ENCODE measurements at regions not wholly inside any gene's neighbourhood (a gene's known extent, or its start where the extent isn't known, plus 50 kb on each side); places are given as distances from the start of the nearest gene placed in this dataset.
A peak's percentile ranks its signal among the peaks of the same experiment; 100 is the strongest.

DNA sequence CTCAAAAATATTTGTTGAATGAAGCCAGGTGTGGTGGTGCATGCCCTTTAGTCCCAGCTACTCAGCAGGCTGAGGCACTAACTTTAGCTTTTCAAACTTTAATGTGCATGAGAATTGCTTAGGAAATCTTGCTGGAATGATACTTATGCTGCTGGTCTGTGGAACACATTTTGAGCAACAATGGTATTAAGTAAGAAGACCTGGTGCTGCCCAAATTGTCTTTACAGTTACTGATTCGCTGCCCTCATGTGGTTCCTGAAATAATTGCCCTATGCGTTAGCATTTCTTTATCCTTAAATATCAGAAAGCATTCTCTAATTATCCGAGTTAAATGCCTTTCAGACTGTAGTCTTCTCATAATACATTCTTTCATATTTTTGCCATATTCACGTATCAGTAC lies 76.0 kb upstream of the SESTD1 start:
- TF ChIP-seq, protein P1, sequence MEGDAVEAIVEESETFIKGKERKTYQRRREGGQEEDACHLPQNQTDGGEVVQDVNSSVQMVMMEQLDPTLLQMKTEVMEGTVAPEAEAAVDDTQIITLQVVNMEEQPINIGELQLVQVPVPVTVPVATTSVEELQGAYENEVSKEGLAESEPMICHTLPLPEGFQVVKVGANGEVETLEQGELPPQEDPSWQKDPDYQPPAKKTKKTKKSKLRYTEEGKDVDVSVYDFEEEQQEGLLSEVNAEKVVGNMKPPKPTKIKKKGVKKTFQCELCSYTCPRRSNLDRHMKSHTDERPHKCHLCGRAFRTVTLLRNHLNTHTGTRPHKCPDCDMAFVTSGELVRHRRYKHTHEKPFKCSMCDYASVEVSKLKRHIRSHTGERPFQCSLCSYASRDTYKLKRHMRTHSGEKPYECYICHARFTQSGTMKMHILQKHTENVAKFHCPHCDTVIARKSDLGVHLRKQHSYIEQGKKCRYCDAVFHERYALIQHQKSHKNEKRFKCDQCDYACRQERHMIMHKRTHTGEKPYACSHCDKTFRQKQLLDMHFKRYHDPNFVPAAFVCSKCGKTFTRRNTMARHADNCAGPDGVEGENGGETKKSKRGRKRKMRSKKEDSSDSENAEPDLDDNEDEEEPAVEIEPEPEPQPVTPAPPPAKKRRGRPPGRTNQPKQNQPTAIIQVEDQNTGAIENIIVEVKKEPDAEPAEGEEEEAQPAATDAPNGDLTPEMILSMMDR (IDR thresholded peaks at IDR 0.05; ENCODE audit: insufficient read depth, low read length, severe bottlenecking): peak; percentile 50
- H3K4me3 ChIP-seq (ENCODE audit: low read depth, low read length): no peak overlapping the region
- FAIRE-seq: no peak
- H3K27me3 ChIP-seq (ENCODE audit: control insufficient read depth, insufficient read depth, low read length): no peaks in the 10 kb centered on the region
- peak; percentile 50 for DNase-seq (ENCODE audit: low read depth)
- no peaks in the 10 kb centered on the region for H3K36me3 ChIP-seq (ENCODE audit: control insufficient read depth, insufficient read depth, low read length)

DNA sequence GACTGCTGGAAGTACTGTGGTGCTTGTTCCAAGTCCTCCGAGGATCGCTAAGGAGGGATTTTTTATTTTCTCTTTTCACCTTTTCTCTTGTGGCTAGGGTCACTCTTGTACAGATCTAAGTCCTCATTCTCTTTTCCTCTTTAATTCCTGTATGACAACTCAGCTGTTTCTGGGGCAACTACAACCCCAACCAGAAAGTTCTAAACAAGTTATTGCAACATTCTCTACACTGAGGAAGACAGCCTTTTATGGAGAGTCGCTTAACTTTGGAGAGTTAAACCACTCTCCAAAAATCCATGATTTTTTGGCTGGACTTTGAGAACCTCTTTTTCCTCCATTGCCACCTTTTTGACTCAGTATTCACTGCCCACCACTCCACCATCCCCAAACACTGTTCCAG lies 74.0 kb upstream of the SESTD1 start:
- Histone ChIP-seq H3K4me3 (ENCODE audit: low read depth, low read length) (no peak overlapping the region), H3K27me3 (ENCODE audit: control insufficient read depth, insufficient read depth, low read length) (no peaks in the 10 kb centered on the region), H3K36me3 (ENCODE audit: control insufficient read depth, insufficient read depth, low read length) (no peaks in the 10 kb centered on the region)
- DNase-seq (ENCODE audit: low read depth) (peak; percentile 15), FAIRE-seq (no peak)
- TF ChIP-seq, protein P1 (IDR thresholded peaks at IDR 0.05; ENCODE audit: insufficient read depth, low read length, severe bottlenecking): no peak

DNA sequence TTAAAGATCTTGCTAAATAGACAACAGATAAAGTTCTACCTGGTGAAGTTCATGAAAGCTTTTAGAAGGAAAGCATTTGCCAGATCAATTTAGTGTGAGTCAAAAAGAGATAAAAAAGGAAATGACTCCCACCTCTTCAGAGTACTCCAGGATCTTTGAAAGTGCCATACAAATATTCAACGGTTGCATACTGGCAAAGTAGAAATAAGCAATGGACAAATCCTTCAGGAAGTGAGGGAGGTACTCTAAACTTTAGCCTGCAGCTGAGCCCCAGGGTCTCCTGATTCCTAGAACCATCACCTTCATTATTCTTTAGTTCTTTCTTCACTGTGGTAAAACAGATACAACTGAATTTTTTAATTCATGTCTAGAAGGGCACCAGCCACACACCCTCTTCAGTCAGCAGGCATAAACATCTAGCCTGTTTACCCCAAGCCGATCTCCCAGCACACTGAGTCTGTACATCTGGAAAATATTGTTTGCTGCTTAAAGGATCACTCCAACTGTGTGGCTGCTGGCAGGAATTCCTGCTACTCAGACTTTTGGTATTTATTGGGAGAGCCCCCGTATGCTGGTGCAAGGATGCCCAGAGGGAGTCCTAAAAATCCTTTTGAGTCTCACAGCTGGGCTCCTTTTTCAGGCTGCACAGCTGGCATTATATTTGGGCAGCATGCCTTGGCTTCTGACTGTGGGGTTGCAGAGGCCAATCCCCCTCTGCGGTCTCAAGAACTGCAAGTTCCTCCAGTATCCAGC lies 72.3 kb upstream of the SESTD1 start:
- TF ChIP-seq, protein P1 (IDR thresholded peaks at IDR 0.05; ENCODE audit: insufficient read depth, low read length, severe bottlenecking): no peak
- Histone ChIP-seq H3K27me3 (ENCODE audit: control insufficient read depth, insufficient read depth, low read length) (no peaks in the 10 kb centered on the region), H3K4me3 (ENCODE audit: low read depth, low read length) (no peak overlapping the region), H3K36me3 (ENCODE audit: control insufficient read depth, insufficient read depth, low read length) (no peaks in the 10 kb centered on the region)
- FAIRE-seq (no peak), DNase-seq (ENCODE audit: low read depth) (no peak)

DNA sequence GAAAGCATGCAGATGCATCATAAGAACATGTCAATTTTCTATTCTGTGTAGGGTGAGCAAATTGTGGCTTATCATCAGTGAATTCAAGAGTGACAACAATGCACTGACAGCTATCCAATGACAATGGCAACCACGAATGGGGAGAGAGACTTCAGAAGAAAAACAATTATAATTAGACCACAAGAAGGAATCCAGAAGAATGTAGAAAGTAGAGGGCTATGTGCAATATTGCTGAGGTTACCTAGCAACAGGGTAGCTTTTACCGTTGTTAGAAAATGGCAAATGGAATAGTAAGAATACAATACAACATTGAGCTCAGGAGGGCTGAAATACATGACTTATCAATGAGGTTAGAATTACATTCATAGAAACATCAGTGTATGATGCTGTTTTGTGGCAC lies 71.1 kb upstream of the SESTD1 start:
- Histone ChIP-seq H3K4me3 (ENCODE audit: low read depth, low read length) (no peak overlapping the region), H3K27me3 (ENCODE audit: control insufficient read depth, insufficient read depth, low read length) (no peaks in the 10 kb centered on the region), H3K36me3 (ENCODE audit: control insufficient read depth, insufficient read depth, low read length) (no peaks in the 10 kb centered on the region)
- DNase-seq (ENCODE audit: low read depth) (no peak), FAIRE-seq (no peak)
- TF ChIP-seq, protein P1 (IDR thresholded peaks at IDR 0.05; ENCODE audit: insufficient read depth, low read length, severe bottlenecking): no peak

DNA sequence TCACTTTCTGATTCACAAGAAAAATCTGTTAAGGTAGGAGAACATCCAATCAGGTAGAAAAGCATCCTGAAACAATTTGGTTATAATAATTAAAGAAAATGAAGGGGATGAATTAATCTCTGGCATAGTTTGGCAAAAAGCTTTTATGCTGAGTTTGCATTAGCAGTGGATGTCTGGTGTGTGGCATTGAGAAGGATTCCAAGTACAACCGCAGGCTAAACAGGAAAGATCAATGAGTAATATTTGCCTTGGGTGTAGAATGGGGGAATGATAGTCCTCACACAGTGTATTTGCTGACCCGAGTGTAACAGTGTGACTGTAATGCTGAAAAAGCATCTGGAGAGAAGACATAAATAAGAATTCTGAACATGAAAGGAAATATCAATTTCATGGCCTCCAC lies 68.3 kb upstream of the SESTD1 start:
- Histone ChIP-seq H3K27me3 (ENCODE audit: control insufficient read depth, insufficient read depth, low read length) (no peaks in the 10 kb centered on the region), H3K36me3 (ENCODE audit: control insufficient read depth, insufficient read depth, low read length) (no peaks in the 10 kb centered on the region), H3K4me3 (ENCODE audit: low read depth, low read length) (no peak overlapping the region)
- FAIRE-seq (no peak), DNase-seq (ENCODE audit: low read depth) (peak; percentile 84)
- TF ChIP-seq, protein P1 (IDR thresholded peaks at IDR 0.05; ENCODE audit: insufficient read depth, low read length, severe bottlenecking): no peak

DNA sequence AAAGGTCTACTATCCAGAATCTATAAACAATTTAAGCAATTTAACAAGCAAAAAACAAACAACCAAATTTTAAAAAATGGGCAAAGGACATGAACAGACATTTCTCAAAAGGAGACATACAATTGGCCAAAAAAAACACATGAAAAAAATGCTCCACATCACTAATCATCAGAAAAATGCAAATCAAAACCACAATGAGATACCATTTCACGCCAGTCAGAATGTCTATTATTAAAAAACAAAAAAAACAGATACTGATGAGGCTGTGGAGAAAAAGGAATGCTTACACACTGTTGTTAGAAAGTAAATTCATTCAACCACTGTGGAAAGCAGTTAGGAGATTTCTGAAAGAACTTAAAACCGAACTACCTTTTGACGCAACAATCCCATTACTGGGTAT lies 66.4 kb upstream of the SESTD1 start:
- no peak overlapping the region for H3K4me3 ChIP-seq (ENCODE audit: low read depth, low read length)
- no peaks in the 10 kb centered on the region for H3K36me3 ChIP-seq (ENCODE audit: control insufficient read depth, insufficient read depth, low read length)
- DNase-seq (ENCODE audit: low read depth) (no peak), FAIRE-seq (no peak)
- H3K27me3 ChIP-seq (ENCODE audit: control insufficient read depth, insufficient read depth, low read length): no peaks in the 10 kb centered on the region
- TF ChIP-seq, protein P1 (IDR thresholded peaks at IDR 0.05; ENCODE audit: insufficient read depth, low read length, severe bottlenecking): no peak

All from bronchial epithelial cell (primary cell).